GM20000 (cell line): ENCODE measurements at regions not wholly inside any gene's neighbourhood (a gene's known extent, or its start where the extent isn't known, plus 50 kb on each side); places are given as distances from the start of the nearest gene placed in this dataset.

Source experiments
- DNase-seq: peaks from one replicate; pipeline ENCODE4 v3.0.0; 2012; ENCODE audit warnings: low spot score
- CTCF ChIP-seq: IDR thresholded peaks from 2 replicates; pipeline ENCODE4 v1.5.1; 2012; ENCODE audit warnings: mild to moderate bottlenecking, control low read depth; ENCODE audit errors: extremely low read depth, missing control alignments

GRCh38 chr22:27670701-27671412 is 130.7 kb downstream of the MN1 start:
- DNase-seq = no peak
- no peak for TF ChIP-seq CTCF

- DNase-seq = no peak
- no peak for TF ChIP-seq CTCF
Observed at GRCh38 chr22:27671413-27671935, 130.1 kb downstream of the MN1 start.

GRCh38 chr22:27672721-27673418 is 128.7 kb downstream of the MN1 start:
- TF ChIP-seq CTCF = no peak
- DNase-seq = no peak

GRCh38 chr22:27673839-27674238 is 127.7 kb downstream of the MN1 start:
- TF ChIP-seq CTCF = no peak
- DNase-seq = no peak

- no peak for DNase-seq
- TF ChIP-seq CTCF = no peak
Observed at GRCh38 chr22:27674261-27674923, 127.2 kb downstream of the MN1 start.

GRCh38 chr22:27676545-27677213 is 124.9 kb downstream of the MN1 start:
- TF ChIP-seq CTCF = no peak
- DNase-seq = no peak
